Breast epithelium (tissue), 4 donors: ENCODE measurements at regions not wholly inside any gene's neighbourhood (a gene's known extent, or its start where the extent isn't known, plus 50 kb on each side); places are given as distances from the start of the nearest gene placed in this dataset.

Experiments used
- DNase-seq, 2 donors: peaks; one replicate each; pipeline ENCODE4 v3.0.0-alpha.2; 2019; ENCODE audit warnings: low spot score in 2 of 2
- H3K27ac ChIP-seq, 2 donors: fragments of 200-600 bp; sonication (generic) in 1 of 2; one replicate each; pipeline ENCODE4 v1.5.1; 2016 to 2019; ENCODE audit warnings: mild to moderate bottlenecking in 1 of 2
- H3K27me3 ChIP-seq, 2 donors: fragments of 200-600 bp; sonication (generic) in 1 of 2; one replicate each; pipeline versions ENCODE4 v1.5.1 to v1.6.0; 2017 to 2019; ENCODE audit warnings: control low read depth in 1 of 2, mild to moderate bottlenecking in 1 of 2
- H3K36me3 ChIP-seq: fragments of 200-600 bp; one replicate; pipeline ENCODE4 v1.5.1; 2019
- H3K4me1 ChIP-seq, 2 donors: fragments of 200-600 bp; sonication (generic); one replicate each; pipeline ENCODE4 v1.5.1; 2016 to 2019; ENCODE audit warnings: control low read depth in 1 of 2
- H3K4me3 ChIP-seq, 3 donors: fragments of 200-600 bp; sonication (generic); 1 replicate in 2 of 3; 2 replicates in 1 of 3; pipeline ENCODE4 v1.5.1; 2016 to 2019; ENCODE audit warnings: mild to moderate bottlenecking in 3 of 3, moderate library complexity in 2 of 3
- H3K9me3 ChIP-seq, 2 donors: fragments of 200-600 bp; sonication (generic) in 1 of 2; one replicate each; pipeline ENCODE4 v1.5.1; 2016 to 2019; ENCODE audit warnings: control low read depth in 1 of 2
- POLR2A ChIP-seq: fragments of 450-650 bp; IDR thresholded peaks from one replicate; pipeline ENCODE4 v1.6.1; 2016; ENCODE audit warnings: antibody characterized with exemption, mild to moderate bottlenecking, moderate library complexity
- POLR2AphosphoS5 ChIP-seq, 3 donors: sonication (generic); formaldehyde crosslinking; IDR thresholded peaks; one replicate each; pipeline ENCODE4 v1.6.1; 2017; ENCODE audit warnings: antibody characterized with exemption in 3 of 3
- intact Hi-C: fragments of 100-400 bp; cut with DNase I; formaldehyde crosslinking; loops from one replicate; pipeline ENCODE4 v1.15.1; 2023; ENCODE audit warnings: low total_unique reads
- TF ChIP-seq, protein P1 (sequence below), 3 donors: fragments of 450-650 bp; IDR thresholded peaks; one replicate each; pipeline ENCODE4 v1.5.1; 2016 to 2017; ENCODE audit warnings: antibody characterized with exemption in 3 of 3, mild to moderate bottlenecking in 3 of 3, moderate library complexity in 3 of 3

DNA sequence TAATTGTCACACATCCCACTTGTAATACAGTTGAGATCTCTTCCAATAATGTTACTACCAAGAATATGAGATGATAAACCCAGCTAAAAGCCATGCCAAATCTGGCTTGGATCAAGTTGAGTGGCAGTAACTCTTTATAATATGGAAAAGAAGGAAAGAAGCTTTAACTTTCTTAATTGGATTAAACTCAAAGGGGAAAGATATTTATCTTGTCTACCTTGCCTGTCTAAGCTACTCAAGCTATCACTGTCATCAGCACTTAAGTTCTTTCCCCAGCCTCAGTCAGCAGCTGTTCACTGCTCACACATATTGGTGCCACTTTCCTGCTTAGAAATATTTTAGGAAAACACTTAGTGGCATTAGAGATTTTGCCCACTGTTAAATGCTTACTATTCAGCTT lies 350.7 kb downstream of the IPMK start:
- TF ChIP-seq, protein P1, sequence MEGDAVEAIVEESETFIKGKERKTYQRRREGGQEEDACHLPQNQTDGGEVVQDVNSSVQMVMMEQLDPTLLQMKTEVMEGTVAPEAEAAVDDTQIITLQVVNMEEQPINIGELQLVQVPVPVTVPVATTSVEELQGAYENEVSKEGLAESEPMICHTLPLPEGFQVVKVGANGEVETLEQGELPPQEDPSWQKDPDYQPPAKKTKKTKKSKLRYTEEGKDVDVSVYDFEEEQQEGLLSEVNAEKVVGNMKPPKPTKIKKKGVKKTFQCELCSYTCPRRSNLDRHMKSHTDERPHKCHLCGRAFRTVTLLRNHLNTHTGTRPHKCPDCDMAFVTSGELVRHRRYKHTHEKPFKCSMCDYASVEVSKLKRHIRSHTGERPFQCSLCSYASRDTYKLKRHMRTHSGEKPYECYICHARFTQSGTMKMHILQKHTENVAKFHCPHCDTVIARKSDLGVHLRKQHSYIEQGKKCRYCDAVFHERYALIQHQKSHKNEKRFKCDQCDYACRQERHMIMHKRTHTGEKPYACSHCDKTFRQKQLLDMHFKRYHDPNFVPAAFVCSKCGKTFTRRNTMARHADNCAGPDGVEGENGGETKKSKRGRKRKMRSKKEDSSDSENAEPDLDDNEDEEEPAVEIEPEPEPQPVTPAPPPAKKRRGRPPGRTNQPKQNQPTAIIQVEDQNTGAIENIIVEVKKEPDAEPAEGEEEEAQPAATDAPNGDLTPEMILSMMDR (IDR thresholded peaks at IDR 0.05), result no peak
- TF ChIP-seq POLR2AphosphoS5 (IDR thresholded peaks at IDR 0.05), result no peak
- no peak for TF ChIP-seq POLR2A
- no peak overlapping the region for H3K4me3 ChIP-seq
- H3K4me1 ChIP-seq, result no peaks in the 10 kb centered on the region
- no peak overlapping the region for H3K27ac ChIP-seq
- no peaks in the 10 kb centered on the region for H3K9me3 ChIP-seq
- H3K36me3 ChIP-seq, result no peaks in the 10 kb centered on the region
- intact Hi-C loops, result no loop called here
- H3K27me3 ChIP-seq, result no peaks in the 10 kb centered on the region
- DNase-seq, result no peak

DNA sequence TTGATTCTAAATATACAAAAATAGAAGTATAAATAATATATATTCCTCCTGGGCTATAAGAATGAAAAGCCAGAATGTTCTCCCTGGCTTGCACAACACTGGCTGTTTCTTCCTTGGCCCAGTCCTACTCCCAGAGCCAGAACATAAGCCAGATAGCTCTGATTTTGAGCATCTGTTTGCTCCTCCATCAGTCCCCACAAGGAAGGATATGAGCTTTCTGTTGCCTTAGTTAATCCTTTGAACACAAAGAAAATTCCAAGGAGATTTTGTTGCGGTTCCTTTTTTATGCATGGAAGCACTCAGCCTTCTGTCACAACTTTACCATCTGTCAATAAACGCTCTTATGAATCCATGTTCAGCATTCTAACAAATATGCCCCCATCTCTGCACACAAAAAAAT lies 361.8 kb downstream of the IPMK start:
- TF ChIP-seq POLR2A (no peak), POLR2AphosphoS5 (IDR thresholded peaks at IDR 0.05) (no peak)
- TF ChIP-seq, protein P1 (IDR thresholded peaks at IDR 0.05), result no peak
- no peaks in the 10 kb centered on the region for H3K9me3 ChIP-seq
- intact Hi-C loops, result no loop called here
- no peak overlapping the region for H3K4me3 ChIP-seq
- H3K4me1 ChIP-seq, result no peaks in the 10 kb centered on the region
- H3K27ac ChIP-seq, result no peak overlapping the region
- DNase-seq, result no peak
- no peaks in the 10 kb centered on the region for H3K27me3 ChIP-seq
- H3K36me3 ChIP-seq, result no peaks in the 10 kb centered on the region

DNA sequence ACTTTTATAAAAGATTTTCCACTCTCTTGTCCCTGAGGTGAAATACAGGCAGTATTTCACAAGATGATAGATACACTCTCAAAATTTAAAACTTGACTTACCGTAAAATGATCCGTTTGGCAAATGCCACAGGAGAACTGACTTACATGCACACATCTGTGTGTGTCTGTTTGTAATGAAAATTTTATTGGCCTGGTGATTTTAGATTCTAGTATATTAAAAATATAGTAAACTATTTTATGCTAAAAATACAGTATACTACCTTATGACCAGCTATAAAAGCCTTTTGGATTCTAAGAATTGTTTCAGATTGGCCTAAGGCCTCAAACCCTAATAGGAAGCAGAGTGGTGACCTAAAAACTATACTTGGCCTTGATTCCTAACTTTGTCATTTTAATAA lies 362.7 kb downstream of the IPMK start:
- no peaks in the 10 kb centered on the region for H3K36me3 ChIP-seq
- H3K4me1 ChIP-seq, result no peaks in the 10 kb centered on the region
- TF ChIP-seq POLR2AphosphoS5 (IDR thresholded peaks at IDR 0.05) (no peak), POLR2A (no peak)
- TF ChIP-seq, protein P1 (IDR thresholded peaks at IDR 0.05), result no peak
- no peak overlapping the region for H3K4me3 ChIP-seq
- intact Hi-C loops, result no loop called here
- H3K27ac ChIP-seq, result no peak overlapping the region
- no peaks in the 10 kb centered on the region for H3K9me3 ChIP-seq
- DNase-seq, result no peak
- H3K27me3 ChIP-seq, result no peaks in the 10 kb centered on the region

DNA sequence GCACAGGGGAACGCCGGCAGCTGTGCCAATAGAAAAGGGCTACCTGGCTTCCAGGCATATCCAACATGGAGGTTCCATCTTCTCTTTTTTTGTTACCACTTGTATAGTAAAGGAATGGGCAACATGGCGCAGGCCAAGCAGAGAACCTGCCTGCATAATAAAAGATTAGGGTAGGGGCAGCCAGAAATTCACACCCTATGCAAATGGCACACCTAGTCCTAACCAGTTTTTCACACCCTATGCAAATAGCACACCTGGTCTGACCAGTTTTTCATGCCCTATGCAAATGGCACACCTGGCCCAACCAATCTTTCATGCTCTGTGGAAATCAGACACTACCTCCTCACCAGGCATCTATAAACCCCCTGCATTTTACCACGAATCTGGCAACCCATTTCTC lies 369.5 kb downstream of the IPMK start:
- no peaks in the 10 kb centered on the region for H3K36me3 ChIP-seq
- no peak overlapping the region for H3K27ac ChIP-seq
- H3K9me3 ChIP-seq, result no peaks in the 10 kb centered on the region
- intact Hi-C loops, result no loop called here
- no peaks in the 10 kb centered on the region for H3K27me3 ChIP-seq
- no peaks in the 10 kb centered on the region for H3K4me1 ChIP-seq
- TF ChIP-seq POLR2AphosphoS5 (IDR thresholded peaks at IDR 0.05) (no peak), POLR2A (no peak)
- TF ChIP-seq, protein P1 (IDR thresholded peaks at IDR 0.05), result no peak
- no peak overlapping the region for H3K4me3 ChIP-seq
- no peak for DNase-seq

DNA sequence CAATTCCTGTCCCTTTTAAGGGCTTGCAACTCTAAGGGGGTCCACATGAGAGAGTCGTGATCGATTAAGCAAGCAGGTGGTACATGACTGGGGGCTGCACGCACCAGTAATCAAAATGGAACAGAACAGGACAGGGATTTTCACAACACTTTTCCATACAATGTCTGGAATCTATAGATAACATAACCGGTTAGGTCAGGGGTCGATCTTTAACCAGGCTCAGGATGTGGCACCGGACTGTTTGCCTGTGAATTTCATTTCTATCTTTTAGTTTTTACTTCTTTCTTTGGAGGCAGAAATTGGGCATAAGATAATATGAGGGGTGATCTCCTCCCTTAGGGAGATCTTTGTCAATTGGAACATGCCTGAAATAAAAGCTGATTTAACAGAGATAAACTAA lies 370.1 kb downstream of the IPMK start:
- H3K9me3 ChIP-seq, result no peaks in the 10 kb centered on the region
- intact Hi-C loops, result no loop called here
- no peak for DNase-seq
- H3K27me3 ChIP-seq, result no peaks in the 10 kb centered on the region
- H3K27ac ChIP-seq, result no peak overlapping the region
- no peaks in the 10 kb centered on the region for H3K4me1 ChIP-seq
- no peaks in the 10 kb centered on the region for H3K36me3 ChIP-seq
- no peak overlapping the region for H3K4me3 ChIP-seq
- TF ChIP-seq, protein P1 (IDR thresholded peaks at IDR 0.05), result no peak
- TF ChIP-seq POLR2A (no peak), POLR2AphosphoS5 (IDR thresholded peaks at IDR 0.05) (no peak)
